ENCODE measurements at regions not wholly inside any gene's neighbourhood (a gene's known extent, or its start where the extent isn't known, plus 50 kb on each side); places are given as distances from the start of the nearest gene placed in this dataset.
"Not testable (repeated sequence)": the region's sequence is repeated elsewhere in the genome, so short reads cannot be mapped to it uniquely, and the experiment has no call there.

- no peak for DNase-seq
Measured at GRCh38 chr4:64715741-64716140, 306.5 kb upstream of the TECRL start.

- peak; percentile 37 for DNase-seq
Measured at GRCh38 chr4:64713256-64713840, 304.1 kb upstream of the TECRL start.

GRCh38 chr4:64712590-64712989, 303.3 kb upstream of the TECRL start:
- DNase-seq = no peak

- no peak for DNase-seq
Measured at GRCh38 chr4:64705989-64706388, 296.7 kb upstream of the TECRL start.

GRCh38 chr4:64698171-64698570, 288.9 kb upstream of the TECRL start:
- DNase-seq = no peak

GRCh38 chr4:64682946-64683345, 273.7 kb upstream of the TECRL start:
- DNase-seq = no peak

- no peak for DNase-seq
Measured at GRCh38 chr4:64682481-64682880, 273.2 kb upstream of the TECRL start.

GRCh38 chr4:64673121-64673520, 263.9 kb upstream of the TECRL start:
- not testable (repeated sequence) for DNase-seq

- no peak for DNase-seq
Measured at GRCh38 chr4:64670647-64671046, 261.4 kb upstream of the TECRL start.

GRCh38 chr4:64643841-64644240, 234.6 kb upstream of the TECRL start:
- no peak for DNase-seq

- DNase-seq = no peak
Measured at GRCh38 chr4:64642936-64643335, 233.7 kb upstream of the TECRL start.

- not testable (repeated sequence) for DNase-seq
Measured at GRCh38 chr4:64640402-64640801, 231.2 kb upstream of the TECRL start.

- no peak for DNase-seq
Measured at GRCh38 chr4:64625438-64625837, 216.2 kb upstream of the TECRL start.

GRCh38 chr4:64617800-64618199, 208.6 kb upstream of the TECRL start:
- peak; percentile 35 for DNase-seq

GRCh38 chr4:64614276-64614675, 205.0 kb upstream of the TECRL start:
- no peak for DNase-seq

- no peak for DNase-seq
Measured at GRCh38 chr4:64613046-64613445, 203.8 kb upstream of the TECRL start.

- DNase-seq = no peak
Measured at GRCh38 chr4:64598066-64598465, 188.8 kb upstream of the TECRL start.

- DNase-seq = no peak
Measured at GRCh38 chr4:64594723-64595122, 185.5 kb upstream of the TECRL start.

- DNase-seq = no peak
Measured at GRCh38 chr4:64588507-64588906, 179.3 kb upstream of the TECRL start.

GRCh38 chr4:64584981-64585557, 175.8 kb upstream of the TECRL start:
- peak; percentile 16 for DNase-seq

- DNase-seq = no peak
Measured at GRCh38 chr4:64584125-64584524, 174.9 kb upstream of the TECRL start.

- DNase-seq = no peak
Measured at GRCh38 chr4:64582492-64582891, 173.2 kb upstream of the TECRL start.

GRCh38 chr4:64581422-64581821, 172.2 kb upstream of the TECRL start:
- DNase-seq = no peak

- DNase-seq = no peak
Measured at GRCh38 chr4:64564126-64564525, 154.9 kb upstream of the TECRL start.

- DNase-seq = no peak
Measured at GRCh38 chr4:64559571-64559970, 150.3 kb upstream of the TECRL start.

Data from NCI-H1694 treated with DMSO at 0.1 percent for 48 hours (cell line).